GM23338 (cell line): ENCODE measurements at regions not wholly inside any gene's neighbourhood (a gene's known extent, or its start where the extent isn't known, plus 50 kb on each side); places are given as distances from the start of the nearest gene placed in this dataset.

Experiments used
- ATAC-seq: fragments of 200-7000 bp; cut with Tn5 transposase; 3 replicates; pipeline ENCODE4 v1.9.1; 2020
- DNase-seq: peaks from one replicate; pipeline ENCODE4 v3.0.0-alpha.2; 2015; ENCODE audit warnings: low spot score
- H2AFZ ChIP-seq: fragments of 200-600 bp; sonication (generic); 2 replicates; pipeline ENCODE4 v1.8.0; 2016; ENCODE audit warnings: antibody characterized with exemption, mild to moderate bottlenecking, moderate library complexity
- H3F3A ChIP-seq: fragments of 200-600 bp; sonication (generic); replicated peaks from 2 replicates; pipeline ENCODE4 v1.8.0; 2017; ENCODE audit warnings: antibody characterized with exemption, mixed run types, low read depth
- H3K27ac ChIP-seq: fragments of 200-600 bp; sonication (generic); 2 replicates; pipeline ENCODE4 v1.6.1; 2016; ENCODE audit warnings: low read depth
- H3K27me3 ChIP-seq: fragments of 200-600 bp; sonication (generic); 2 replicates; pipeline ENCODE4 v1.8.0; 2016; ENCODE audit warnings: mild to moderate bottlenecking, mixed run types, moderate library complexity; ENCODE audit not compliant: insufficient read depth
- H3K36me3 ChIP-seq: fragments of 200-600 bp; sonication (generic); 2 replicates; pipeline ENCODE4 v1.8.0; 2016; ENCODE audit warnings: mild to moderate bottlenecking; ENCODE audit not compliant: insufficient read depth
- H3K4me1 ChIP-seq: fragments of 200-600 bp; sonication (generic); 2 replicates; pipeline ENCODE4 v1.8.0; 2016; ENCODE audit warnings: mild to moderate bottlenecking, moderate library complexity; ENCODE audit not compliant: insufficient read depth
- H3K4me2 ChIP-seq: fragments of 200-600 bp; sonication (generic); 2 replicates; pipeline ENCODE4 v1.7.1; 2017; ENCODE audit warnings: mixed run types
- H3K4me3 ChIP-seq: fragments of 200-600 bp; sonication (generic); 2 replicates; pipeline ENCODE4 v1.6.1; 2016; ENCODE audit warnings: mixed run types
- H3K79me2 ChIP-seq: fragments of 200-600 bp; sonication (generic); replicated peaks from 2 replicates; pipeline ENCODE4 v1.8.0; 2017; ENCODE audit warnings: mild to moderate bottlenecking; ENCODE audit not compliant: insufficient read depth
- H3K9me2 ChIP-seq: fragments of 200-600 bp; sonication (generic); 2 replicates; pipeline ENCODE4 v1.8.0; 2017; ENCODE audit not compliant: insufficient read depth
- H4K20me1 ChIP-seq: fragments of 200-600 bp; sonication (generic); replicated peaks from 2 replicates; pipeline ENCODE4 v1.8.0; 2017; ENCODE audit warnings: mild to moderate bottlenecking; ENCODE audit not compliant: insufficient read depth
- H3K27ac Mint-ChIP-seq: 2 replicates; pipeline ENCODE4 v1.8.0; 2020; ENCODE audit warnings: inconsistent platforms, mild to moderate bottlenecking, moderate library complexity, mixed read lengths
- H3K27me3 Mint-ChIP-seq: 3 replicates; pipeline ENCODE4 v1.8.0; 2022; ENCODE audit warnings: low read depth, mild to moderate bottlenecking, moderate library complexity, mixed read lengths, inconsistent platforms; ENCODE audit not compliant: insufficient read depth, poor library complexity
- H3K36me3 Mint-ChIP-seq: 3 replicates; pipeline ENCODE4 v1.8.0; 2021; ENCODE audit warnings: low read depth, mild to moderate bottlenecking, inconsistent platforms, moderate library complexity, mixed read lengths
- H3K4me1 Mint-ChIP-seq: 3 replicates; pipeline ENCODE4 v1.8.0; 2020; ENCODE audit warnings: mild to moderate bottlenecking, inconsistent platforms, mixed read lengths
- H3K4me3 Mint-ChIP-seq: 3 replicates; pipeline ENCODE4 v1.8.0; 2021; ENCODE audit warnings: moderate library complexity, mild to moderate bottlenecking, inconsistent platforms, mixed read lengths
- H3K9me3 Mint-ChIP-seq: 3 replicates; pipeline ENCODE4 v1.8.0; 2020; ENCODE audit warnings: moderate library complexity, mild to moderate bottlenecking, inconsistent platforms, mixed read lengths
- CREB1 ChIP-seq: fragments of 250-450 bp; sonication (Bioruptor Pico); IDR thresholded peaks from 2 replicates; pipeline ENCODE4 v1.5.0; 2020; ENCODE audit warnings: low read depth, mild to moderate bottlenecking, moderate library complexity
- CTCF ChIP-seq, 2 experiments: fragments of 200-600 bp in 1 of 2; sonication (generic) in 1 of 2; conservative IDR thresholded peaks; 2 replicates each; pipeline versions ENCODE4 v1.5.1 to v1.6.1; 2016 to 2017; ENCODE audit warnings: antibody characterized with exemption in 2 of 2, low read depth in 2 of 2, mild to moderate bottlenecking in 2 of 2, moderate library complexity in 1 of 2
- EZH2 ChIP-seq: fragments of 200-600 bp; sonication (generic); IDR thresholded peaks from one replicate; pipeline ENCODE4 v1.8.0; 2017; ENCODE audit warnings: antibody characterized with exemption, mild to moderate bottlenecking, low read depth; ENCODE audit not compliant: unreplicated experiment
- EZH2phosphoT487 ChIP-seq: fragments of 200-600 bp; sonication (generic); IDR thresholded peaks from one replicate; pipeline ENCODE4 v1.8.1; 2018; ENCODE audit warnings: antibody characterized with exemption; ENCODE audit not compliant: unreplicated experiment
- JUNB ChIP-seq: IDR thresholded peaks from one replicate; pipeline ENCODE4 v1.6.1; 2016; ENCODE audit warnings: antibody characterized with exemption; ENCODE audit not compliant: unreplicated experiment
- NANOG ChIP-seq: IDR thresholded peaks from 2 replicates; pipeline ENCODE4 v1.6.1; 2016; ENCODE audit warnings: antibody characterized with exemption, borderline replicate concordance
- POLR2AphosphoS5 ChIP-seq: IDR thresholded peaks from 2 replicates; pipeline ENCODE4 v1.6.1; 2016; ENCODE audit warnings: antibody characterized with exemption, low read depth
- REST ChIP-seq: IDR thresholded peaks from one replicate; pipeline ENCODE4 v1.6.1; 2018; ENCODE audit warnings: antibody characterized with exemption; ENCODE audit not compliant: unreplicated experiment
- STAT1 ChIP-seq: IDR thresholded peaks from one replicate; pipeline ENCODE4 v1.6.1; 2016; ENCODE audit warnings: antibody characterized with exemption; ENCODE audit not compliant: unreplicated experiment
- ZNF114 ChIP-seq: fragments of 250-450 bp; sonication (Bioruptor Pico); IDR thresholded peaks from 2 replicates; pipeline ENCODE4 v1.5.0; 2020; ENCODE audit warnings: mild to moderate bottlenecking, moderate library complexity
- ZNF331 ChIP-seq: fragments of 250-450 bp; sonication (Bioruptor Pico); IDR thresholded peaks from 2 replicates; pipeline ENCODE4 v1.5.0; 2020; ENCODE audit warnings: low read depth, mild to moderate bottlenecking, moderate library complexity
- ZNF462 ChIP-seq: fragments of 250-450 bp; sonication (Bioruptor Pico); IDR thresholded peaks from 2 replicates; pipeline ENCODE4 v1.5.0; 2020; ENCODE audit warnings: mild to moderate bottlenecking, moderate library complexity
- TF ChIP-seq, protein P1 (sequence below): IDR thresholded peaks from 2 replicates; pipeline ENCODE4 v1.6.1; 2016; ENCODE audit warnings: antibody characterized with exemption

GRCh38 chr17:33366960-33367359, 73.9 kb upstream of the ASIC2 start:
- peaks cover 27% of the 10 kb centered on the region; the same call in 1 of the 2 replicates for H3K9me2 ChIP-seq
- ATAC-seq (no peak), DNase-seq (no peak)
- no peak overlapping the region for H3K27ac ChIP-seq
- H3K4me1 ChIP-seq: peaks cover 20% of the 10 kb centered on the region
- H3K9me3 Mint-ChIP-seq: no peaks in the 10 kb centered on the region; the same call in 2 of the 3 replicates
- H3K27ac Mint-ChIP-seq: no peak overlapping the region
- H3K4me3 ChIP-seq: no peak overlapping the region
- no peaks in the 10 kb centered on the region for H3K79me2 ChIP-seq
- H3K36me3 ChIP-seq: no peaks in the 10 kb centered on the region
- H4K20me1 ChIP-seq: no peaks in the 10 kb centered on the region
- H3F3A ChIP-seq: no peaks in the 10 kb centered on the region
- peaks cover 12% of the 10 kb centered on the region for H3K27me3 Mint-ChIP-seq
- no peak overlapping the region for H3K4me2 ChIP-seq
- H3K36me3 Mint-ChIP-seq: 0 out of 3 replicates have a peak, but pooled peaks cover 3% of the 10 kb centered on the region
- H3K4me3 Mint-ChIP-seq: no peak overlapping the region
- H3K27me3 ChIP-seq: no peaks in the 10 kb centered on the region
- H3K4me1 Mint-ChIP-seq: peaks cover 42% of the 10 kb centered on the region
- no peak overlapping the region for H2AFZ ChIP-seq
- TF ChIP-seq ZNF331 (CRISPR knock-in tag) (no peak), NANOG (no peak), ZNF462 (CRISPR knock-in tag) (no peak), POLR2AphosphoS5 (no peak), REST (no peak), CREB1 (CRISPR knock-in tag) (no peak), JUNB (no peak), EZH2 (no peak), STAT1 (no peak), ZNF114 (no peak), EZH2phosphoT487 (no peak), CTCF (conservative IDR thresholded peaks at IDR 0.05; ENCODE audit: low read depth in 2 of 2) (no peak)
- TF ChIP-seq, protein P1, sequence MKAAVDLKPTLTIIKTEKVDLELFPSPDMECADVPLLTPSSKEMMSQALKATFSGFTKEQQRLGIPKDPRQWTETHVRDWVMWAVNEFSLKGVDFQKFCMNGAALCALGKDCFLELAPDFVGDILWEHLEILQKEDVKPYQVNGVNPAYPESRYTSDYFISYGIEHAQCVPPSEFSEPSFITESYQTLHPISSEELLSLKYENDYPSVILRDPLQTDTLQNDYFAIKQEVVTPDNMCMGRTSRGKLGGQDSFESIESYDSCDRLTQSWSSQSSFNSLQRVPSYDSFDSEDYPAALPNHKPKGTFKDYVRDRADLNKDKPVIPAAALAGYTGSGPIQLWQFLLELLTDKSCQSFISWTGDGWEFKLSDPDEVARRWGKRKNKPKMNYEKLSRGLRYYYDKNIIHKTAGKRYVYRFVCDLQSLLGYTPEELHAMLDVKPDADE: no peak
